B cell (primary cell): ENCODE measurements at regions not wholly inside any gene's neighbourhood (a gene's known extent, or its start where the extent isn't known, plus 50 kb on each side); places are given as distances from the start of the nearest gene placed in this dataset.

Experiments
- CTCF ChIP-seq: fragments of 200-600 bp; IDR thresholded peaks from one replicate; pipeline ENCODE4 v1.8.0; 2022; ENCODE audit warnings: antibody characterized with exemption, mild to moderate bottlenecking
- EZH2 ChIP-seq: IDR thresholded peaks from 2 replicates; pipeline ENCODE4 v1.6.1; 2012; ENCODE audit warnings: borderline replicate concordance, low read depth, mild to moderate bottlenecking, moderate library complexity, low read length; ENCODE audit not compliant: insufficient read depth, poor library complexity, severe bottlenecking

GRCh38 chr11:104380358-104380757, 216.4 kb upstream of the PDGFD start:
- TF ChIP-seq EZH2 (no peak), CTCF (no peak)
